ENCODE measurements at regions not wholly inside any gene's neighbourhood (a gene's known extent, or its start where the extent isn't known, plus 50 kb on each side); places are given as distances from the start of the nearest gene placed in this dataset.

GRCh38 chr4:74627093-74627492, 167.2 kb downstream of the BTC start:
- CTCF ChIA-PET = no interaction called here
- POLR2A ChIA-PET = no interaction called here
- DNase-seq (ENCODE audit: extremely low spot score) = no peak
- TF ChIP-seq ZNF384 (IDR thresholded peaks at IDR 0.05) = no peak
- no peak for TF ChIP-seq FOXK2 (IDR thresholded peaks at IDR 0.05)
- no peak for TF ChIP-seq TARDBP (IDR thresholded peaks at IDR 0.05)
- TF ChIP-seq NFRKB (IDR thresholded peaks at IDR 0.05) = no peak
- no peak for TF ChIP-seq FOXA1 (IDR thresholded peaks at IDR 0.05)
- no peak for TF ChIP-seq BHLHE40 (IDR thresholded peaks at IDR 0.05; ENCODE audit: borderline replicate concordance)
- TF ChIP-seq SUZ12 (IDR thresholded peaks at IDR 0.05) = no peak
- no peak for TF ChIP-seq PKNOX1 (IDR thresholded peaks at IDR 0.05)
- no peak for TF ChIP-seq L3MBTL2 (conservative IDR thresholded peaks at IDR 0.05)
- TF ChIP-seq HDGF (IDR thresholded peaks at IDR 0.05; ENCODE audit: borderline replicate concordance) = no peak
- no peak for TF ChIP-seq CTBP1 (IDR thresholded peaks at IDR 0.05; ENCODE audit: borderline replicate concordance)
- TF ChIP-seq SP1 (IDR thresholded peaks at IDR 0.05) = no peak
- TF ChIP-seq FOXM1 (IDR thresholded peaks at IDR 0.05; ENCODE audit: borderline replicate concordance) = no peak
- no peak for TF ChIP-seq ELF4 (IDR thresholded peaks at IDR 0.05)
- TF ChIP-seq ARNT (IDR thresholded peaks at IDR 0.05) = no peak
- TF ChIP-seq LEF1 (IDR thresholded peaks at IDR 0.05; ENCODE audit: borderline replicate concordance) = no peak

- ChIA-PET CTCF (no interaction called here), POLR2A (no interaction called here)
- TF ChIP-seq ARNT (IDR thresholded peaks at IDR 0.05) = no peak
- no peak for TF ChIP-seq SUZ12 (IDR thresholded peaks at IDR 0.05)
- TF ChIP-seq LEF1 (IDR thresholded peaks at IDR 0.05; ENCODE audit: borderline replicate concordance) = no peak
- no peak for TF ChIP-seq CTBP1 (IDR thresholded peaks at IDR 0.05; ENCODE audit: borderline replicate concordance)
- no peak for TF ChIP-seq SP1 (IDR thresholded peaks at IDR 0.05)
- TF ChIP-seq TARDBP (IDR thresholded peaks at IDR 0.05) = no peak
- no peak for TF ChIP-seq FOXK2 (IDR thresholded peaks at IDR 0.05)
- TF ChIP-seq L3MBTL2 (conservative IDR thresholded peaks at IDR 0.05) = no peak
- TF ChIP-seq NFRKB (IDR thresholded peaks at IDR 0.05) = no peak
- no peak for DNase-seq (ENCODE audit: extremely low spot score)
Measured at GRCh38 chr4:74627504-74627903, 166.8 kb downstream of the BTC start.

GRCh38 chr4:74628852-74629620, 165.3 kb downstream of the BTC start:
- no peak for DNase-seq (ENCODE audit: extremely low spot score)
- POLR2A ChIA-PET = no interaction called here
- CTCF ChIA-PET = no interaction called here
- TF ChIP-seq ZNF384 (IDR thresholded peaks at IDR 0.05) (no peak), LEF1 (IDR thresholded peaks at IDR 0.05; ENCODE audit: borderline replicate concordance) (no peak), SUZ12 (IDR thresholded peaks at IDR 0.05) (no peak), HDGF (IDR thresholded peaks at IDR 0.05; ENCODE audit: borderline replicate concordance) (no peak), PKNOX1 (IDR thresholded peaks at IDR 0.05) (no peak), FOXM1 (IDR thresholded peaks at IDR 0.05; ENCODE audit: borderline replicate concordance) (no peak), FOXA1 (IDR thresholded peaks at IDR 0.05) (no peak), FOXK2 (IDR thresholded peaks at IDR 0.05) (no peak), NFRKB (IDR thresholded peaks at IDR 0.05) (no peak), TARDBP (IDR thresholded peaks at IDR 0.05) (no peak), L3MBTL2 (conservative IDR thresholded peaks at IDR 0.05) (no peak), SP1 (IDR thresholded peaks at IDR 0.05) (no peak), BHLHE40 (IDR thresholded peaks at IDR 0.05; ENCODE audit: borderline replicate concordance) (no peak), ELF4 (IDR thresholded peaks at IDR 0.05) (no peak)

GRCh38 chr4:74630551-74630950, 163.8 kb downstream of the BTC start:
- no peak for DNase-seq (ENCODE audit: extremely low spot score)
- ChIA-PET CTCF (no interaction called here), POLR2A (no interaction called here)
- TF ChIP-seq ZNF384 (IDR thresholded peaks at IDR 0.05) (no peak), NFRKB (IDR thresholded peaks at IDR 0.05) (no peak), FOXM1 (IDR thresholded peaks at IDR 0.05; ENCODE audit: borderline replicate concordance) (no peak), LEF1 (IDR thresholded peaks at IDR 0.05; ENCODE audit: borderline replicate concordance) (no peak), SUZ12 (IDR thresholded peaks at IDR 0.05) (no peak), BHLHE40 (IDR thresholded peaks at IDR 0.05; ENCODE audit: borderline replicate concordance) (no peak), ELF4 (IDR thresholded peaks at IDR 0.05) (no peak)

GRCh38 chr4:74631338-74631737, 163.0 kb downstream of the BTC start:
- ChIA-PET CTCF (interaction anchor here (0.6 kb wide), 2 partner anchors 270 to 311 kb away, joined by 3 read pairs; no protein-coding TSS in a partner anchor), POLR2A (interaction anchor here (0.6 kb wide), 1 partner anchor 647 kb away, joined by 3 read pairs; no protein-coding TSS in a partner anchor)
- TF ChIP-seq ARNT (IDR thresholded peaks at IDR 0.05) (no peak), TARDBP (IDR thresholded peaks at IDR 0.05) (no peak), NFRKB (IDR thresholded peaks at IDR 0.05) (no peak), FOXA1 (IDR thresholded peaks at IDR 0.05) (no peak), SUZ12 (IDR thresholded peaks at IDR 0.05) (no peak), L3MBTL2 (conservative IDR thresholded peaks at IDR 0.05) (no peak), SP1 (IDR thresholded peaks at IDR 0.05) (no peak), CTBP1 (IDR thresholded peaks at IDR 0.05; ENCODE audit: borderline replicate concordance) (no peak), FOXK2 (IDR thresholded peaks at IDR 0.05) (no peak), HDGF (IDR thresholded peaks at IDR 0.05; ENCODE audit: borderline replicate concordance) (no peak), FOXM1 (IDR thresholded peaks at IDR 0.05; ENCODE audit: borderline replicate concordance) (no peak), LEF1 (IDR thresholded peaks at IDR 0.05; ENCODE audit: borderline replicate concordance) (no peak), BHLHE40 (IDR thresholded peaks at IDR 0.05; ENCODE audit: borderline replicate concordance) (no peak)
- no peak for DNase-seq (ENCODE audit: extremely low spot score)

- no peak for DNase-seq (ENCODE audit: extremely low spot score)
- CTCF ChIA-PET = interaction anchor here (0.6 kb wide), 1 partner anchor 312 kb away, joined by 3 read pairs; no protein-coding TSS in a partner anchor
- TF ChIP-seq ELF4 (IDR thresholded peaks at IDR 0.05) (no peak), SP1 (IDR thresholded peaks at IDR 0.05) (no peak), PKNOX1 (IDR thresholded peaks at IDR 0.05) (no peak)
- POLR2A ChIA-PET = no interaction called here
Measured at GRCh38 chr4:74631988-74632387, 162.3 kb downstream of the BTC start.
